Mucosa of descending colon (tissue), 3 donors: ENCODE measurements at regions not wholly inside any gene's neighbourhood (a gene's known extent, or its start where the extent isn't known, plus 50 kb on each side); places are given as distances from the start of the nearest gene placed in this dataset.

ENCODE experiments used
- ATAC-seq: fragments of 200-7000 bp; cut with Tn5 transposase; one replicate; pipeline ENCODE4 v1.9.1; 2020; ENCODE audit warnings: mild to moderate bottlenecking, moderate library complexity
- DNase-seq, 3 donors: peaks; one replicate each; pipeline ENCODE4 v3.0.0-alpha.2; 2020
- H3K36me3 ChIP-seq: fragments of 200-600 bp; one replicate; pipeline ENCODE4 v1.8.0; 2021; ENCODE audit warnings: low read depth, mild to moderate bottlenecking
- H3K4me1 ChIP-seq: fragments of 200-600 bp; one replicate; pipeline ENCODE4 v1.8.0; 2021; ENCODE audit warnings: low read depth, mild to moderate bottlenecking
- H3K4me3 ChIP-seq: fragments of 200-600 bp; one replicate; pipeline ENCODE4 v1.8.0; 2021; ENCODE audit warnings: mild to moderate bottlenecking
- H3K9me3 ChIP-seq: fragments of 200-600 bp; one replicate; pipeline ENCODE4 v1.8.0; 2021; ENCODE audit warnings: mild to moderate bottlenecking
- CTCF ChIP-seq: fragments of 200-600 bp; IDR thresholded peaks from one replicate; pipeline ENCODE4 v1.8.0; 2022; ENCODE audit warnings: antibody characterized with exemption, mild to moderate bottlenecking
- intact Hi-C, 2 donors: fragments of 100-400 bp; cut with DNase I in 1 of 2; cut with micrococcal nuclease in 1 of 2; formaldehyde crosslinking; loops; one replicate each; pipeline versions ENCODE4 v1.11.0 to v1.11.1; 2022; cut with DNase I, micrococcal nuclease
- donor health status: DM: no; HTN: no; CAD: no; lungs with moderate emphysema.
- donor health status: DM: no; HTN: no; CAD: no.
- donor health status: DM: no; HTN: yes; CAD: no.

GRCh38 chr2:18362696-18363095 lies 197.8 kb downstream of the RDH14 start:
- H3K4me1 ChIP-seq, result no peaks in the 10 kb centered on the region

GRCh38 chr2:18357537-18357936 lies 202.9 kb downstream of the RDH14 start:
- Histone ChIP-seq H3K9me3 (no peaks in the 10 kb centered on the region), H3K4me3 (no peak overlapping the region), H3K4me1 (no peaks in the 10 kb centered on the region), H3K36me3 (no peaks in the 10 kb centered on the region)
- intact Hi-C loops, result no loop called here
- DNase-seq (no peak), ATAC-seq (no peak)
- no peak for TF ChIP-seq CTCF

More at GRCh38 chr2:18362696-18363095, 197.8 kb downstream of the RDH14 start:
- intact Hi-C loops, result no loop called here
- no peaks in the 10 kb centered on the region for H3K36me3 ChIP-seq
- ATAC-seq (no peak), DNase-seq (no peak)
- H3K9me3 ChIP-seq, result no peaks in the 10 kb centered on the region
- H3K4me3 ChIP-seq, result no peak overlapping the region
- no peak for TF ChIP-seq CTCF

- TF ChIP-seq CTCF, result no peak
- Histone ChIP-seq H3K36me3 (no peaks in the 10 kb centered on the region), H3K4me1 (no peaks in the 10 kb centered on the region), H3K9me3 (no peaks in the 10 kb centered on the region), H3K4me3 (no peak overlapping the region)
- ATAC-seq (no peak), DNase-seq (no peak)
- intact Hi-C loops, result no loop called here
These were observed 203.8 kb downstream of the RDH14 start for GRCh38 chr2:18356676-18357075.

- TF ChIP-seq CTCF, result no peak
- H3K4me3 ChIP-seq, result no peak overlapping the region
- DNase-seq (no peak), ATAC-seq (no peak)
- H3K36me3 ChIP-seq, result no peaks in the 10 kb centered on the region
- no peaks in the 10 kb centered on the region for H3K4me1 ChIP-seq
- no peaks in the 10 kb centered on the region for H3K9me3 ChIP-seq
- intact Hi-C loops, result no loop called here
These were observed 211.0 kb downstream of the RDH14 start for GRCh38 chr2:18349421-18349820.

GRCh38 chr2:18346874-18347273 lies 213.6 kb downstream of the RDH14 start:
- no peak for ATAC-seq
- no peaks in the 10 kb centered on the region for H3K36me3 ChIP-seq

More at GRCh38 chr2:18346874-18347273, 213.6 kb downstream of the RDH14 start:
- intact Hi-C loops, result no loop called here
- Histone ChIP-seq H3K4me1 (no peaks in the 10 kb centered on the region), H3K4me3 (no peak overlapping the region), H3K9me3 (no peaks in the 10 kb centered on the region)
- no peak for DNase-seq
- TF ChIP-seq CTCF, result no peak
